ENCODE measurements at regions not wholly inside any gene's neighbourhood (a gene's known extent, or its start where the extent isn't known, plus 50 kb on each side); places are given as distances from the start of the nearest gene placed in this dataset.

- H3K4me3 ChIP-seq (ENCODE audit: low read length), result no peak overlapping the region
- TF ChIP-seq CTCF (IDR thresholded peaks at IDR 0.05; ENCODE audit: insufficient read depth, low read depth, low read length, missing control alignments), result no peak
- no peak for DNase-seq (ENCODE audit: low read depth)
Observed at GRCh38 chr2:35255826-35256225, 1099.8 kb upstream of the CRIM1 start.

DNA sequence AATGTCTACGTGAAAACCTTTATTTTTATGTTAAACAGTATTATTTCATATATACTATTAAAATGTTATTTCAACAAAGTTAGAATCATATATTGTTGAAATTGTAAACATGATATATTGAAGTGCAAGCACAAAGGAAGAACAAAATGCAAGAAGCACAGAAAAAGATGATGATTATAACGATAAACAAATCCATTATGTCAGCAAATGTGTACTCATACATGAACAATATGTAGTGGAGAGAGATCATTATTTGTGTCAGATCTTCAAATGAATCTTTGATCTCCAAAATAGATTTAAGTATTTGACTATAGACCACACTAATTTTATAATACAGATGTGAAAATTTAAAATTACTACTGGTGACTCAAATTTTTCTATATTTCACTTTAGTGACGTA, 1104.4 kb upstream of the CRIM1 start:
- no peak overlapping the region for H3K4me3 ChIP-seq (ENCODE audit: low read length)
- no peak for TF ChIP-seq CTCF (IDR thresholded peaks at IDR 0.05; ENCODE audit: insufficient read depth, low read depth, low read length, missing control alignments)
- no peak for DNase-seq (ENCODE audit: low read depth)

GRCh38 chr2:35246702-35247101, 1108.9 kb upstream of the CRIM1 start:
- DNase-seq (ENCODE audit: low read depth), result no peak
- no peak for TF ChIP-seq CTCF (IDR thresholded peaks at IDR 0.05; ENCODE audit: insufficient read depth, low read depth, low read length, missing control alignments)
- no peak overlapping the region for H3K4me3 ChIP-seq (ENCODE audit: low read length)

- no peak for DNase-seq (ENCODE audit: low read depth)
- TF ChIP-seq CTCF (IDR thresholded peaks at IDR 0.05; ENCODE audit: insufficient read depth, low read depth, low read length, missing control alignments), result no peak
- H3K4me3 ChIP-seq (ENCODE audit: low read length), result no peak overlapping the region
Observed at GRCh38 chr2:35228584-35228983, 1127.0 kb upstream of the CRIM1 start.

GRCh38 chr2:35220461-35220860, 1135.1 kb upstream of the CRIM1 start:
- TF ChIP-seq CTCF (IDR thresholded peaks at IDR 0.05; ENCODE audit: insufficient read depth, low read depth, low read length, missing control alignments), result no peak
- no peak overlapping the region for H3K4me3 ChIP-seq (ENCODE audit: low read length)
- DNase-seq (ENCODE audit: low read depth), result peak; percentile 53

GRCh38 chr2:35204881-35205280, 1150.7 kb upstream of the CRIM1 start:
- no peak for DNase-seq (ENCODE audit: low read depth)
- no peak overlapping the region for H3K4me3 ChIP-seq (ENCODE audit: low read length)
- no peak for TF ChIP-seq CTCF (IDR thresholded peaks at IDR 0.05; ENCODE audit: insufficient read depth, low read depth, low read length, missing control alignments)

DNA sequence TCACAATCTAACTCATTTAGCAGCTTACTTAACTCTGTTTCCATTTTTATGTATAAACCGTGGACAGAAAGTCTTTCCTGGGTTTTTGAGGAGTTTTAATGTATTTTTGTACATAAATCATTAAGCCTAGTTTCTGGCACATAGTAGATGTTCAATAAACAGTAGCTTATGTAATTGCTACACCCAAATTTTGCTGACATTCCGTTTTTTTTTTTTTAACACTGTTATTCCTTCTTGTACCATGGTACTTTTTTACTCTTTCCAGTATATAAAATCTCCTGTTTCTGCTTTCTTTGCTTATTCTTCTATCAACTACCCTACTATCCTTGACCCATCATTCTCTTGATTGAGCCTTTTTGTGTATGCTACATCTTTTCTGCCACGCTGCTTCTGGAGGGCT, 1151.3 kb upstream of the CRIM1 start:
- no peak overlapping the region for H3K4me3 ChIP-seq (ENCODE audit: low read length)
- no peak for DNase-seq (ENCODE audit: low read depth)
- no peak for TF ChIP-seq CTCF (IDR thresholded peaks at IDR 0.05; ENCODE audit: insufficient read depth, low read depth, low read length, missing control alignments)
